Kidney epithelial cell (primary cell): ENCODE measurements at regions not wholly inside any gene's neighbourhood (a gene's known extent, or its start where the extent isn't known, plus 50 kb on each side); places are given as distances from the start of the nearest gene placed in this dataset.

Source experiments
- DNase-seq: peaks from one replicate; pipeline ENCODE4 v3.0.0-alpha.2; 2010; ENCODE audit warnings: low read depth
- H3K27me3 ChIP-seq: 2 replicates; pipeline ENCODE4 v1.6.0; 2011; ENCODE audit warnings: low read length; ENCODE audit not compliant: control insufficient read depth, insufficient read depth
- H3K36me3 ChIP-seq: 2 replicates; pipeline ENCODE4 v1.5.1; 2011; ENCODE audit warnings: low read length; ENCODE audit not compliant: control insufficient read depth, insufficient read depth
- H3K4me3 ChIP-seq: 2 replicates; pipeline ENCODE4 v1.5.1; 2011; ENCODE audit warnings: low read depth, mild to moderate bottlenecking, control low read depth, low read length
- TF ChIP-seq, protein P1 (sequence below): IDR thresholded peaks from 2 replicates; pipeline ENCODE4 v1.5.1; 2011; ENCODE audit warnings: mild to moderate bottlenecking, moderate library complexity, low read length, control low read depth, inconsistent platforms; ENCODE audit not compliant: insufficient read depth, poor library complexity, severe bottlenecking

DNA sequence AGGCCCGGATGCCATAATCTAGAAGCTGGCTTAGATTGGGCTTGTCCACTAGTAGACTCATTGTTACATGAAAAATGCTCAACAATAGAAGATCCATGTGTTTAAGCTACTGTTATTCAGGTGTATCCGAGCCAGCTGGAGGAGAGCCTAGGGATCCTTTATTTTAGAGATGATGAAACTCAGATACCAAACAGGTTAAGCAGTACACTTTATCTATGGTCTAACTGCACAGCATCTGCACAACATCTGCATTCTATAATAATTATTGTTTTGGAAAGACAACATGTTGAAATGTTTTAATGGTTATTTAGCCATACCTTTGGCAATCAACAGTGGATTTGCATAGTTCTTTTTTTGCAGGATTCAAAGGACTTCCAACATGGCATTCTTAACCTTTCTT is 134.1 kb downstream of the RFPL4B start:
- TF ChIP-seq, protein P1, sequence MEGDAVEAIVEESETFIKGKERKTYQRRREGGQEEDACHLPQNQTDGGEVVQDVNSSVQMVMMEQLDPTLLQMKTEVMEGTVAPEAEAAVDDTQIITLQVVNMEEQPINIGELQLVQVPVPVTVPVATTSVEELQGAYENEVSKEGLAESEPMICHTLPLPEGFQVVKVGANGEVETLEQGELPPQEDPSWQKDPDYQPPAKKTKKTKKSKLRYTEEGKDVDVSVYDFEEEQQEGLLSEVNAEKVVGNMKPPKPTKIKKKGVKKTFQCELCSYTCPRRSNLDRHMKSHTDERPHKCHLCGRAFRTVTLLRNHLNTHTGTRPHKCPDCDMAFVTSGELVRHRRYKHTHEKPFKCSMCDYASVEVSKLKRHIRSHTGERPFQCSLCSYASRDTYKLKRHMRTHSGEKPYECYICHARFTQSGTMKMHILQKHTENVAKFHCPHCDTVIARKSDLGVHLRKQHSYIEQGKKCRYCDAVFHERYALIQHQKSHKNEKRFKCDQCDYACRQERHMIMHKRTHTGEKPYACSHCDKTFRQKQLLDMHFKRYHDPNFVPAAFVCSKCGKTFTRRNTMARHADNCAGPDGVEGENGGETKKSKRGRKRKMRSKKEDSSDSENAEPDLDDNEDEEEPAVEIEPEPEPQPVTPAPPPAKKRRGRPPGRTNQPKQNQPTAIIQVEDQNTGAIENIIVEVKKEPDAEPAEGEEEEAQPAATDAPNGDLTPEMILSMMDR: no peak
- no peaks in the 10 kb centered on the region for H3K27me3 ChIP-seq
- no peaks in the 10 kb centered on the region for H3K36me3 ChIP-seq
- no peak overlapping the region for H3K4me3 ChIP-seq
- DNase-seq: no peak

DNA sequence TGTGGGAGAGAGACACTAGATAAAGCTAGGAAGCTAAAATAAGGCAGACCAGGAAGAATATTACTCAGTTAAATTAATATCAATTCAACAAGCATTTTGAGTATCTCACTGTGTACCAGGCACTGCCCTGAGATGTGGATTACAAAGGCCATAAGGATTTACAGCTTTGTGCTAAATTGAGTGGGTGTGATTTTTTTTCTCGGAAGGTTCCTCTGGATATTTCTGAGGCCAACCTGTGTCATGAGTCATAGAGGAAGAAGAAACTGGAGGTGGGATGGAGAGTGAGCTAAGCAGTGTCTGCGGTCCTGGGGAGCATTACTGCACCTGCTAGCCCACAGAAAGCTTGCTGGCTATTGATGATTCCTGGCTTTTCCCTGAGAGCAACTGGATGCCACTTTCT is 135.2 kb downstream of the RFPL4B start:
- DNase-seq: no peak
- TF ChIP-seq, protein P1: no peak
- Histone ChIP-seq H3K36me3 (no peaks in the 10 kb centered on the region), H3K27me3 (no peaks in the 10 kb centered on the region), H3K4me3 (no peak overlapping the region)

DNA sequence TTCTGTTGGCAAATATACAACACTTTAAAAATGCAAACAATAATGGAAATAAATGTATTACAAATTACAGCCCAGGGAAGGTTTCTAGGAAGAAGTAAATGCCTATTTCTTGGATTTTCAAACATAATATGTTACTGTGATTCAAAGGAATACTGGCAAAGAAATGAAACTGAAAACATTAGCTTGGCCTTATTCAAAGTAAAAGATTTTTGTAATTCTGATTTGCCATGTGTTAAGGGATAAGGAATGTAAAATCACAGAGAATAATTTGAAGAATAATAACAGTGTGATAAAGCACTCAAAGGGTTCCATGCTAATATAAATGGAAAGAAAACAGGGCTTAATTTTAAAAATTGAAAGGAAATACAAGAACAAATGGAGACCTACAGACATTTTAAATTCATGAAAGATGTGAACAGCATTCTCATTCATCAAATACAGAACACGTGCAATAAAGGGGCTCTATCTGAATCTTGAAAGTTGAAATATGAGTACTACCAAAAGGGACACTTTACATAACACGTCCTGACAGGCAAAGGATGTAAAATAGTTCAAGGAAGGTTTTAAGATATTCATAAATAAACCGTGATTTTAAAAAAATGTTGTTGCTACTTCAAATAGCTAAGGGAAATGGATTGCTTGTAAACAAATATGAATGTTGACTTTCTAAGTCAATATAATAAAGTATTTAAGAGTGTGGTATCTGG is 138.1 kb downstream of the RFPL4B start:
- Histone ChIP-seq H3K27me3 (no peaks in the 10 kb centered on the region), H3K36me3 (no peaks in the 10 kb centered on the region), H3K4me3 (no peak overlapping the region)
- DNase-seq: no peak
- TF ChIP-seq, protein P1: no peak

DNA sequence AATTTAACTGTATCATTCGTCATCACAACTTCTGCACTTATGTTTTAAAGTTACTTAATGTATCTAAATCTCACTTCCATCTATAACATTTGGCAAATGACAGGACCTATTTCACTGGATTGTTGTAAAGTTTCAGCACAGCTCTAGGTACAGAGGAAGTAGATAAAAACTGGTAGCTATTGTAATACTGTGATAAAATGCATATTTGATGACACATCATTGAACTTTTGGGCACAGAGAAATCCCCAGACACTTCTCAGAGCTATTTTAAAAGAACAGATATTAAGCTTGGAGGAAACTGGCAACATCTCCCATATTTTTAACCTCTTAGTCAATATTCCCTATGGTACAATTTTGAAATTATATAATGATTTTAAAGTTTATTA is 138.7 kb downstream of the RFPL4B start:
- H3K36me3 ChIP-seq: no peaks in the 10 kb centered on the region
- DNase-seq: no peak
- no peaks in the 10 kb centered on the region for H3K27me3 ChIP-seq
- TF ChIP-seq, protein P1: no peak
- H3K4me3 ChIP-seq: no peak overlapping the region

DNA sequence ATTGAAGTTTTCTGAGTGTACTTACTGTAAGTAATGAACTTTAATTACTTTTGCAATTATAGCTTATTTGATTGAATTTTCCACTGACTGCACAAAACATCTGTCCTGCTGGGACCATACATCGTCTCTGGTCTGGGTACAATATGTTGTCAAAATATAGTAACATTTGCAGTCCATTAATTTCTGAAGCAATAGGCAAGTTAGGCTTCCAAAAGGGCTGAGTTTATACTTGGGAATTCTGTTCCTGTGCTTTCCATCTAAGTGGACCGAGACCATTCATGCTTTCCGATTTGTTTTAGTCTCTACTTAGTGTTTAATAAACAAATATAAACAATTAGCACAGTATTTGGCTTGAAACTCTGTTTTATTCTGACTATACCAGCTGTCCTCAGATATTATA is 139.3 kb downstream of the RFPL4B start:
- Histone ChIP-seq H3K4me3 (no peak overlapping the region), H3K36me3 (no peaks in the 10 kb centered on the region), H3K27me3 (no peaks in the 10 kb centered on the region)
- TF ChIP-seq, protein P1: no peak
- no peak for DNase-seq

DNA sequence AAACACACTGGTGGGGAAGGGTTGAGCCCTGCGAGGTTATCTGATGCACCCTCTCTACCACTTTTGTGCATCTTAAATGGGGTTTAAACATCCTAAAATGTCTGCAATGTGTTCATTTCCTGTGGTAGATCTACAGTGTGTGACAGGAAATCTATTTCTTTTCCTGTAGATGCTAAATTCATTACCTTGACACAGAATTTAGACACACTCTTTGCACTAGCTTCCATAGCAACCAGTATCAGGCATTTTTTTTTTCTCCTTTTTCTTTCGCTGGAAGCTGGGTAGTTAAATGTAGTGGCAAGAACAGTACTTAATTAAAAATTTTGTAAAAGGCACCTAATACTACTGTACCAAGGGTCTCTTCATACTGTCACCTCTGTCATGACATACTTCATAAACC is 141.1 kb downstream of the RFPL4B start:
- no peaks in the 10 kb centered on the region for H3K27me3 ChIP-seq
- no peak for DNase-seq
- H3K36me3 ChIP-seq: no peaks in the 10 kb centered on the region
- H3K4me3 ChIP-seq: no peak overlapping the region
- TF ChIP-seq, protein P1: no peak
